HS-5 (cell line): ENCODE measurements at regions not wholly inside any gene's neighbourhood (a gene's known extent, or its start where the extent isn't known, plus 50 kb on each side); places are given as distances from the start of the nearest gene placed in this dataset.
"Not testable (repeated sequence)": the region's sequence is repeated elsewhere in the genome, so short reads cannot be mapped to it uniquely, and the experiment has no call there.

Experiments
- DNase-seq: peaks from one replicate; pipeline ENCODE4 v3.0.0-alpha.2; 2012; ENCODE audit warnings: low read depth

- no peak for DNase-seq
Measured at GRCh38 chr9:7739595-7739994, 60.0 kb downstream of the DMAC1 start.

- DNase-seq: no peak
Measured at GRCh38 chr9:7735311-7735710, 64.3 kb downstream of the DMAC1 start.

GRCh38 chr9:7730164-7730445, 69.5 kb downstream of the DMAC1 start:
- DNase-seq: no peak

- DNase-seq: no peak
Measured at GRCh38 chr9:7729371-7730163, 70.0 kb downstream of the DMAC1 start.

- DNase-seq: no peak
Measured at GRCh38 chr9:7721291-7721690, 78.3 kb downstream of the DMAC1 start.

GRCh38 chr9:7713088-7713487, 86.5 kb downstream of the DMAC1 start:
- not testable (repeated sequence) for DNase-seq

- no peak for DNase-seq
Measured at GRCh38 chr9:7710686-7711085, 88.9 kb downstream of the DMAC1 start.

GRCh38 chr9:7707934-7708333, 91.6 kb downstream of the DMAC1 start:
- DNase-seq: no peak

GRCh38 chr9:7704543-7704942, 95.0 kb downstream of the DMAC1 start:
- DNase-seq: no peak

GRCh38 chr9:7691909-7692308, 107.7 kb downstream of the DMAC1 start:
- no peak for DNase-seq

GRCh38 chr9:7690014-7690413, 109.6 kb downstream of the DMAC1 start:
- no peak for DNase-seq

GRCh38 chr9:7688626-7689025, 111.0 kb downstream of the DMAC1 start:
- no peak for DNase-seq

GRCh38 chr9:7676609-7677156, 122.9 kb downstream of the DMAC1 start:
- DNase-seq: no peak

GRCh38 chr9:7671847-7672246, 127.7 kb downstream of the DMAC1 start:
- DNase-seq: no peak

- DNase-seq: no peak
Measured at GRCh38 chr9:7668541-7668940, 131.0 kb downstream of the DMAC1 start.

- DNase-seq: no peak
Measured at GRCh38 chr9:7665874-7666273, 133.7 kb downstream of the DMAC1 start.

GRCh38 chr9:7659766-7660165, 139.8 kb downstream of the DMAC1 start:
- no peak for DNase-seq

GRCh38 chr9:7656636-7657035, 142.9 kb downstream of the DMAC1 start:
- DNase-seq: no peak

- no peak for DNase-seq
Measured at GRCh38 chr9:7653262-7653661, 146.3 kb downstream of the DMAC1 start.

GRCh38 chr9:7640231-7640630, 159.3 kb downstream of the DMAC1 start:
- DNase-seq: no peak

- no peak for DNase-seq
Measured at GRCh38 chr9:7639471-7639870, 160.1 kb downstream of the DMAC1 start.

- DNase-seq: no peak
Measured at GRCh38 chr9:7636838-7637467, 162.6 kb downstream of the DMAC1 start.

- DNase-seq: no peak
Measured at GRCh38 chr9:7636309-7636708, 163.3 kb downstream of the DMAC1 start.

- not testable (repeated sequence) for DNase-seq
Measured at GRCh38 chr9:7626571-7627029, 173.0 kb downstream of the DMAC1 start.
